Endothelial cell of hepatic sinusoid (primary cell): ENCODE measurements at regions not wholly inside any gene's neighbourhood (a gene's known extent, or its start where the extent isn't known, plus 50 kb on each side); places are given as distances from the start of the nearest gene placed in this dataset.
"Not testable (repeated sequence)": the region's sequence is repeated elsewhere in the genome, so short reads cannot be mapped to it uniquely, and the experiment has no call there.

Experiments used
- in situ Hi-C: cut with HindIII; loops from 2 replicates; pipeline ENCODE4 v1.10.0; 2017; ENCODE audit warnings: low sequenced_read_pairs

- in situ Hi-C loops, result loop anchor here (5.0 kb wide), 1 partner anchor 90 kb away; no protein-coding TSS in a partner anchor
These were observed 84.6 kb upstream of the DST start for GRCh38 chr6:56727097-56727850.

GRCh38 chr6:56725254-56725653 is 82.6 kb upstream of the DST start:
- in situ Hi-C loops, result loop anchor here (5.0 kb wide), 1 partner anchor 92 kb away; no protein-coding TSS in a partner anchor

- in situ Hi-C loops, result no loop called here
These were observed 81.8 kb upstream of the DST start for GRCh38 chr6:56724455-56724854.

GRCh38 chr6:56720882-56721281 is 78.2 kb upstream of the DST start:
- in situ Hi-C loops, result no loop called here

GRCh38 chr6:56720202-56720601 is 77.5 kb upstream of the DST start:
- in situ Hi-C loops, result not testable (repeated sequence)

- in situ Hi-C loops, result not testable (repeated sequence)
These were observed 76.8 kb upstream of the DST start for GRCh38 chr6:56719315-56720058.

- in situ Hi-C loops, result no loop called here
These were observed 75.5 kb upstream of the DST start for GRCh38 chr6:56718236-56718635.

- in situ Hi-C loops, result no loop called here
These were observed 73.5 kb upstream of the DST start for GRCh38 chr6:56716229-56716628.

GRCh38 chr6:56715741-56716140 is 73.1 kb upstream of the DST start:
- in situ Hi-C loops, result no loop called here

GRCh38 chr6:56714982-56715456 is 72.3 kb upstream of the DST start:
- in situ Hi-C loops, result no loop called here

GRCh38 chr6:56714273-56714672 is 71.6 kb upstream of the DST start:
- in situ Hi-C loops, result no loop called here

GRCh38 chr6:56713254-56713672 is 70.6 kb upstream of the DST start:
- in situ Hi-C loops, result no loop called here

GRCh38 chr6:56710967-56711366 is 68.3 kb upstream of the DST start:
- in situ Hi-C loops, result no loop called here

GRCh38 chr6:56709650-56710049 is 67.0 kb upstream of the DST start:
- in situ Hi-C loops, result no loop called here

GRCh38 chr6:56708810-56709597 is 66.3 kb upstream of the DST start:
- in situ Hi-C loops, result no loop called here

- in situ Hi-C loops, result no loop called here
These were observed 64.5 kb upstream of the DST start for GRCh38 chr6:56706981-56707726.

GRCh38 chr6:56699066-56699654 is 56.5 kb upstream of the DST start:
- in situ Hi-C loops, result no loop called here

- in situ Hi-C loops, result no loop called here
These were observed 53.0 kb upstream of the DST start for GRCh38 chr6:56695702-56696101.

- in situ Hi-C loops, result no loop called here
These were observed 51.3 kb upstream of the DST start for GRCh38 chr6:56694002-56694401.

GRCh38 chr6:56693246-56693607 is 50.5 kb upstream of the DST start:
- in situ Hi-C loops, result no loop called here
